Prostate gland (tissue), 2 donors: ENCODE measurements at regions not wholly inside any gene's neighbourhood (a gene's known extent, or its start where the extent isn't known, plus 50 kb on each side); places are given as distances from the start of the nearest gene placed in this dataset.

Experiments
- DNase-seq: peaks from one replicate; pipeline ENCODE4 v3.0.0-alpha.2; 2019; ENCODE audit warnings: low spot score
- H3K27ac ChIP-seq, 2 donors: fragments of 200-600 bp; sonication (generic); 2 replicates each; pipeline ENCODE4 v1.5.1; 2017 to 2019
- H3K27me3 ChIP-seq: fragments of 200-600 bp; sonication (generic); replicated peaks from 2 replicates; pipeline ENCODE4 v1.5.1; 2019; ENCODE audit not compliant: insufficient read depth
- H3K36me3 ChIP-seq, 2 donors: fragments of 200-600 bp; sonication (generic); 1 replicate in 1 of 2; 2 replicates in 1 of 2; pipeline versions ENCODE4 v1.5.1 to v1.8.1; 2017 to 2019
- H3K4me1 ChIP-seq: fragments of 200-600 bp; sonication (generic); replicated peaks from 2 replicates; pipeline ENCODE4 v1.5.1; 2019
- H3K4me3 ChIP-seq, 2 donors: fragments of 200-600 bp; sonication (generic); 2 replicates each; pipeline ENCODE4 v1.5.1; 2017 to 2019
- H3K9me3 ChIP-seq: fragments of 200-600 bp; sonication (generic); 2 replicates; pipeline ENCODE4 v1.5.1; 2017
- CTCF ChIP-seq, 4 experiments: fragments of 200-600 bp in 2 of 4; fragments of 450-650 bp in 2 of 4; sonication (generic) in 2 of 4; IDR thresholded peaks; 1 replicate in 3 of 4; 2 replicates in 1 of 4; pipeline ENCODE4 v1.5.1; 2016 to 2019; ENCODE audit warnings: antibody characterized with exemption in 4 of 4, mild to moderate bottlenecking in 2 of 4, moderate library complexity in 2 of 4
- POLR2A ChIP-seq: fragments of 450-650 bp; IDR thresholded peaks from one replicate; pipeline ENCODE4 v1.6.1; 2016; ENCODE audit warnings: antibody characterized with exemption, mild to moderate bottlenecking
- POLR2AphosphoS5 ChIP-seq: sonication (generic); formaldehyde crosslinking; IDR thresholded peaks from one replicate; pipeline ENCODE4 v1.6.1; 2017; ENCODE audit warnings: antibody characterized with exemption
- WGBS: methylation state at CpG from one replicate; pipeline ENCODE4 v1.1.5; 2018; 5-methylcytosine and 5-hydroxymethylcytosine counted together
- intact Hi-C: fragments of 100-400 bp; cut with DNase I; formaldehyde crosslinking; loops from one replicate; pipeline ENCODE4 v1.14.2; 2022

- Histone ChIP-seq H3K4me1 (no peaks in the 10 kb centered on the region), H3K9me3 (no peaks in the 10 kb centered on the region), H3K27ac (no peak overlapping the region), H3K36me3 (no peaks in the 10 kb centered on the region), H3K27me3 (no peaks in the 10 kb centered on the region), H3K4me3 (no peak overlapping the region)
- intact Hi-C loops = no loop called here
- DNase-seq = no peak
- TF ChIP-seq POLR2AphosphoS5 (no peak), CTCF (IDR thresholded peaks at IDR 0.05) (no peak), POLR2A (no peak)
- WGBS = 38% methylated on average over 3 of the region's 3 CpGs
Observed at GRCh38 chr14:87690076-87690613, 302.8 kb downstream of the GALC start.

- no peaks in the 10 kb centered on the region for H3K4me1 ChIP-seq
- WGBS = 90% methylated on average over 3 of the region's 3 CpGs
- H3K27me3 ChIP-seq = no peaks in the 10 kb centered on the region
- no peaks in the 10 kb centered on the region for H3K36me3 ChIP-seq
- H3K9me3 ChIP-seq = no peaks in the 10 kb centered on the region
- H3K27ac ChIP-seq = no peak overlapping the region
- no peak overlapping the region for H3K4me3 ChIP-seq
- no peak for DNase-seq
- no peak for TF ChIP-seq POLR2AphosphoS5
- TF ChIP-seq CTCF (IDR thresholded peaks at IDR 0.05) = no peak
- TF ChIP-seq POLR2A = no peak
- intact Hi-C loops = no loop called here
Observed at GRCh38 chr14:87688524-87688923, 304.5 kb downstream of the GALC start.

GRCh38 chr14:87687420-87687819, 305.6 kb downstream of the GALC start:
- no peak overlapping the region for H3K27ac ChIP-seq
- no peaks in the 10 kb centered on the region for H3K27me3 ChIP-seq
- 39% methylated on average over 7 of the region's 7 CpGs for WGBS
- intact Hi-C loops = no loop called here
- no peak overlapping the region for H3K4me3 ChIP-seq
- DNase-seq = no peak
- H3K36me3 ChIP-seq = no peaks in the 10 kb centered on the region
- no peaks in the 10 kb centered on the region for H3K9me3 ChIP-seq
- H3K4me1 ChIP-seq = no peaks in the 10 kb centered on the region
- TF ChIP-seq CTCF (IDR thresholded peaks at IDR 0.05) (no peak), POLR2AphosphoS5 (no peak), POLR2A (no peak)

- Histone ChIP-seq H3K4me3 (no peak overlapping the region), H3K36me3 (no peaks in the 10 kb centered on the region), H3K4me1 (no peaks in the 10 kb centered on the region), H3K27me3 (no peaks in the 10 kb centered on the region), H3K27ac (no peak overlapping the region), H3K9me3 (no peaks in the 10 kb centered on the region)
- TF ChIP-seq CTCF (IDR thresholded peaks at IDR 0.05) = no peak
- WGBS = 83% methylated on average over 1 of the region's 1 CpG
- intact Hi-C loops = no loop called here
- no peak for DNase-seq
Observed at GRCh38 chr14:87686746-87687145, 306.2 kb downstream of the GALC start.

- TF ChIP-seq CTCF (IDR thresholded peaks at IDR 0.05) (no peak), POLR2A (no peak), POLR2AphosphoS5 (no peak)
- H3K27me3 ChIP-seq = no peaks in the 10 kb centered on the region
- intact Hi-C loops = no loop called here
- H3K27ac ChIP-seq = no peak overlapping the region
- H3K4me1 ChIP-seq = no peaks in the 10 kb centered on the region
- H3K9me3 ChIP-seq = no peaks in the 10 kb centered on the region
- WGBS = 26% methylated on average over 3 of the region's 3 CpGs
- DNase-seq = no peak
- H3K4me3 ChIP-seq = no peak overlapping the region
- no peaks in the 10 kb centered on the region for H3K36me3 ChIP-seq
Observed at GRCh38 chr14:87679866-87680265, 313.1 kb downstream of the GALC start.
